DOHH2 (cell line): ENCODE measurements at regions not wholly inside any gene's neighbourhood (a gene's known extent, or its start where the extent isn't known, plus 50 kb on each side); places are given as distances from the start of the nearest gene placed in this dataset.

Source experiments
- CTCF ChIP-seq: fragments of 200-600 bp; sonication (generic); IDR thresholded peaks from one replicate; pipeline ENCODE4 v1.5.1; 2014; ENCODE audit warnings: antibody characterized with exemption, mild to moderate bottlenecking, low read depth, low read length; ENCODE audit not compliant: poor library complexity, severe bottlenecking
- EZH2phosphoT487 ChIP-seq: fragments of 200-600 bp; sonication (generic); IDR thresholded peaks from 2 replicates; pipeline ENCODE4 v1.6.1; 2017; ENCODE audit warnings: borderline replicate concordance, mild to moderate bottlenecking, antibody characterized with exemption, low read length, moderate library complexity, mixed read lengths

- TF ChIP-seq CTCF (no peak), EZH2phosphoT487 (no peak)
Observed at GRCh38 chr17:74137416-74137815, 66.1 kb upstream of the RPL38 start.
